ENCODE measurements at regions not wholly inside any gene's neighbourhood (a gene's known extent, or its start where the extent isn't known, plus 50 kb on each side); places are given as distances from the start of the nearest gene placed in this dataset.

- Histone ChIP-seq H3K27ac (ENCODE audit: low read length) (no peak overlapping the region), H3K9ac (ENCODE audit: low read length in 2 of 2) (no peak overlapping the region), H3K27me3 (ENCODE audit: control insufficient read depth in 1 of 2, insufficient read depth in 2 of 2, low read length in 2 of 2) (no peaks in the 10 kb centered on the region), H3K4me1 (ENCODE audit: control insufficient read depth, insufficient read depth, low read length) (no peaks in the 10 kb centered on the region), H3K9me3 (ENCODE audit: control insufficient read depth in 2 of 2, low read length in 2 of 2) (no peaks in the 10 kb centered on the region), H3K4me3 (ENCODE audit: low read length in 2 of 2) (no peak overlapping the region), H3K36me3 (ENCODE audit: control insufficient read depth in 2 of 2, insufficient read depth in 2 of 2, low read length in 2 of 2) (no peaks in the 10 kb centered on the region)
These were observed 1879.0 kb upstream of the RAG2 start for GRCh38 chr11:38476808-38477575.

GRCh38 chr11:38461751-38462150, 1863.7 kb upstream of the RAG2 start:
- Histone ChIP-seq H3K9me3 (ENCODE audit: control insufficient read depth in 2 of 2, low read length in 2 of 2) (no peaks in the 10 kb centered on the region), H3K27ac (ENCODE audit: low read length) (no peak overlapping the region), H3K36me3 (ENCODE audit: control insufficient read depth in 2 of 2, insufficient read depth in 2 of 2, low read length in 2 of 2) (no peaks in the 10 kb centered on the region), H3K4me1 (ENCODE audit: control insufficient read depth, insufficient read depth, low read length) (no peaks in the 10 kb centered on the region), H3K27me3 (ENCODE audit: control insufficient read depth in 1 of 2, insufficient read depth in 2 of 2, low read length in 2 of 2) (no peaks in the 10 kb centered on the region), H3K9ac (ENCODE audit: low read length in 2 of 2) (no peak overlapping the region), H3K4me3 (ENCODE audit: low read length in 2 of 2) (no peak overlapping the region)

GRCh38 chr11:38460896-38461295, 1862.9 kb upstream of the RAG2 start:
- no peak overlapping the region for H3K9ac ChIP-seq (ENCODE audit: low read length in 2 of 2)
- H3K9me3 ChIP-seq (ENCODE audit: control insufficient read depth in 2 of 2, low read length in 2 of 2): no peaks in the 10 kb centered on the region
- H3K27ac ChIP-seq (ENCODE audit: low read length): no peak overlapping the region
- no peaks in the 10 kb centered on the region for H3K27me3 ChIP-seq (ENCODE audit: control insufficient read depth in 1 of 2, insufficient read depth in 2 of 2, low read length in 2 of 2)
- H3K4me3 ChIP-seq (ENCODE audit: low read length in 2 of 2): no peak overlapping the region
- no peaks in the 10 kb centered on the region for H3K4me1 ChIP-seq (ENCODE audit: control insufficient read depth, insufficient read depth, low read length)
- H3K36me3 ChIP-seq (ENCODE audit: control insufficient read depth in 2 of 2, insufficient read depth in 2 of 2, low read length in 2 of 2): no peaks in the 10 kb centered on the region

GRCh38 chr11:38460429-38460828, 1862.4 kb upstream of the RAG2 start:
- no peak overlapping the region for H3K9ac ChIP-seq (ENCODE audit: low read length in 2 of 2)
- no peak overlapping the region for H3K27ac ChIP-seq (ENCODE audit: low read length)
- H3K36me3 ChIP-seq (ENCODE audit: control insufficient read depth in 2 of 2, insufficient read depth in 2 of 2, low read length in 2 of 2): no peaks in the 10 kb centered on the region
- no peak overlapping the region for H3K4me3 ChIP-seq (ENCODE audit: low read length in 2 of 2)
- no peaks in the 10 kb centered on the region for H3K9me3 ChIP-seq (ENCODE audit: control insufficient read depth in 2 of 2, low read length in 2 of 2)
- no peaks in the 10 kb centered on the region for H3K4me1 ChIP-seq (ENCODE audit: control insufficient read depth, insufficient read depth, low read length)
- H3K27me3 ChIP-seq (ENCODE audit: control insufficient read depth in 1 of 2, insufficient read depth in 2 of 2, low read length in 2 of 2): no peaks in the 10 kb centered on the region

- Histone ChIP-seq H3K9me3 (ENCODE audit: control insufficient read depth in 2 of 2, low read length in 2 of 2) (no peaks in the 10 kb centered on the region), H3K9ac (ENCODE audit: low read length in 2 of 2) (no peak overlapping the region), H3K36me3 (ENCODE audit: control insufficient read depth in 2 of 2, insufficient read depth in 2 of 2, low read length in 2 of 2) (no peaks in the 10 kb centered on the region), H3K4me3 (ENCODE audit: low read length in 2 of 2) (no peak overlapping the region), H3K4me1 (ENCODE audit: control insufficient read depth, insufficient read depth, low read length) (no peaks in the 10 kb centered on the region), H3K27ac (ENCODE audit: low read length) (no peak overlapping the region), H3K27me3 (ENCODE audit: control insufficient read depth in 1 of 2, insufficient read depth in 2 of 2, low read length in 2 of 2) (no peaks in the 10 kb centered on the region)
These were observed 1858.3 kb upstream of the RAG2 start for GRCh38 chr11:38456371-38456770.

- no peaks in the 10 kb centered on the region for H3K27me3 ChIP-seq (ENCODE audit: control insufficient read depth in 1 of 2, insufficient read depth in 2 of 2, low read length in 2 of 2)
- no peak overlapping the region for H3K27ac ChIP-seq (ENCODE audit: low read length)
- H3K9ac ChIP-seq (ENCODE audit: low read length in 2 of 2): no peak overlapping the region
- peaks cover 0 to 3% of the 10 kb centered on the region in 2 donors for H3K9me3 ChIP-seq (ENCODE audit: control insufficient read depth in 2 of 2, low read length in 2 of 2)
- H3K4me3 ChIP-seq (ENCODE audit: low read length in 2 of 2): no peak overlapping the region
- no peaks in the 10 kb centered on the region for H3K4me1 ChIP-seq (ENCODE audit: control insufficient read depth, insufficient read depth, low read length)
- no peaks in the 10 kb centered on the region for H3K36me3 ChIP-seq (ENCODE audit: control insufficient read depth in 2 of 2, insufficient read depth in 2 of 2, low read length in 2 of 2)
These were observed 1850.2 kb upstream of the RAG2 start for GRCh38 chr11:38448284-38448683.

GRCh38 chr11:38446336-38446735, 1848.3 kb upstream of the RAG2 start:
- Histone ChIP-seq H3K4me3 (ENCODE audit: low read length in 2 of 2) (no peak overlapping the region), H3K27ac (ENCODE audit: low read length) (no peak overlapping the region), H3K9me3 (ENCODE audit: control insufficient read depth in 2 of 2, low read length in 2 of 2) (peaks cover 0 to 3% of the 10 kb centered on the region in 2 donors), H3K27me3 (ENCODE audit: control insufficient read depth in 1 of 2, insufficient read depth in 2 of 2, low read length in 2 of 2) (no peaks in the 10 kb centered on the region), H3K9ac (ENCODE audit: low read length in 2 of 2) (no peak overlapping the region), H3K36me3 (ENCODE audit: control insufficient read depth in 2 of 2, insufficient read depth in 2 of 2, low read length in 2 of 2) (no peaks in the 10 kb centered on the region), H3K4me1 (ENCODE audit: control insufficient read depth, insufficient read depth, low read length) (no peaks in the 10 kb centered on the region)

GRCh38 chr11:38438091-38438490, 1840.1 kb upstream of the RAG2 start:
- no peaks in the 10 kb centered on the region for H3K4me1 ChIP-seq (ENCODE audit: control insufficient read depth, insufficient read depth, low read length)
- no peak overlapping the region for H3K9ac ChIP-seq (ENCODE audit: low read length in 2 of 2)
- no peak overlapping the region for H3K27ac ChIP-seq (ENCODE audit: low read length)
- H3K9me3 ChIP-seq (ENCODE audit: control insufficient read depth in 2 of 2, low read length in 2 of 2): no peaks in the 10 kb centered on the region
- H3K36me3 ChIP-seq (ENCODE audit: control insufficient read depth in 2 of 2, insufficient read depth in 2 of 2, low read length in 2 of 2): no peaks in the 10 kb centered on the region
- no peak overlapping the region for H3K4me3 ChIP-seq (ENCODE audit: low read length in 2 of 2)
- H3K27me3 ChIP-seq (ENCODE audit: control insufficient read depth in 1 of 2, insufficient read depth in 2 of 2, low read length in 2 of 2): no peaks in the 10 kb centered on the region

- Histone ChIP-seq H3K27ac (ENCODE audit: low read length) (no peak overlapping the region), H3K27me3 (ENCODE audit: control insufficient read depth in 1 of 2, insufficient read depth in 2 of 2, low read length in 2 of 2) (no peaks in the 10 kb centered on the region), H3K4me1 (ENCODE audit: control insufficient read depth, insufficient read depth, low read length) (no peaks in the 10 kb centered on the region), H3K9ac (ENCODE audit: low read length in 2 of 2) (no peak overlapping the region), H3K9me3 (ENCODE audit: control insufficient read depth in 2 of 2, low read length in 2 of 2) (no peaks in the 10 kb centered on the region), H3K4me3 (ENCODE audit: low read length in 2 of 2) (no peak overlapping the region), H3K36me3 (ENCODE audit: control insufficient read depth in 2 of 2, insufficient read depth in 2 of 2, low read length in 2 of 2) (no peaks in the 10 kb centered on the region)
These were observed 1827.5 kb upstream of the RAG2 start for GRCh38 chr11:38425578-38425977.

GRCh38 chr11:38423042-38423441, 1825.0 kb upstream of the RAG2 start:
- H3K9me3 ChIP-seq (ENCODE audit: control insufficient read depth in 2 of 2, low read length in 2 of 2): peaks cover 0 to 2% of the 10 kb centered on the region in 2 donors
- H3K4me3 ChIP-seq (ENCODE audit: low read length in 2 of 2): no peak overlapping the region
- no peaks in the 10 kb centered on the region for H3K4me1 ChIP-seq (ENCODE audit: control insufficient read depth, insufficient read depth, low read length)
- H3K27ac ChIP-seq (ENCODE audit: low read length): no peak overlapping the region
- no peaks in the 10 kb centered on the region for H3K27me3 ChIP-seq (ENCODE audit: control insufficient read depth in 1 of 2, insufficient read depth in 2 of 2, low read length in 2 of 2)
- no peaks in the 10 kb centered on the region for H3K36me3 ChIP-seq (ENCODE audit: control insufficient read depth in 2 of 2, insufficient read depth in 2 of 2, low read length in 2 of 2)
- H3K9ac ChIP-seq (ENCODE audit: low read length in 2 of 2): no peak overlapping the region

- no peak overlapping the region for H3K4me3 ChIP-seq (ENCODE audit: low read length in 2 of 2)
- no peak overlapping the region for H3K27ac ChIP-seq (ENCODE audit: low read length)
- no peaks in the 10 kb centered on the region for H3K27me3 ChIP-seq (ENCODE audit: control insufficient read depth in 1 of 2, insufficient read depth in 2 of 2, low read length in 2 of 2)
- no peaks in the 10 kb centered on the region for H3K4me1 ChIP-seq (ENCODE audit: control insufficient read depth, insufficient read depth, low read length)
- peaks cover 2% of the 10 kb centered on the region in 2 donors for H3K9me3 ChIP-seq (ENCODE audit: control insufficient read depth in 2 of 2, low read length in 2 of 2)
- no peaks in the 10 kb centered on the region for H3K36me3 ChIP-seq (ENCODE audit: control insufficient read depth in 2 of 2, insufficient read depth in 2 of 2, low read length in 2 of 2)
- H3K9ac ChIP-seq (ENCODE audit: low read length in 2 of 2): no peak overlapping the region
These were observed 1818.1 kb upstream of the RAG2 start for GRCh38 chr11:38416141-38416540.
